ENCODE measurements at regions not wholly inside any gene's neighbourhood (a gene's known extent, or its start where the extent isn't known, plus 50 kb on each side); places are given as distances from the start of the nearest gene placed in this dataset.

DNA sequence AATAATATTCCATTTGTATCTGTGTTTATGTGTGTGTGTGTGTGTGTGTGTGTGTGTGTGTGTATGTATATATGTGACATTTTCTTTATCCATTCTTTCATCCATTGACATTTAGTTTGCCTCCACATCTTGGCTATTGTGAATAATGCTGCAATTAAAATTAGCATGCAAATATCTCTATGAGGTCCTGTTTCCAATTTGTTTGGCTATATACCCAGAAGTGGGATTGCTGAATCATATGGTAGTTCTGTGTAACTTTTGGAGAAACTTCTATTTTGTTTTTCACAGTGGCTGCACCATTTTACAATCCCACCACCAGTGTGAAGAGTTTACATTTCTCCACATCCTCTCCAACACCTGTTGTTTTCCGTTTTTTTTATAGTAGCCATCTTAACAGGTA is 53.1 kb downstream of the CH25H start:
- no peak for DNase-seq

- DNase-seq: no peak
These were observed 54.0 kb downstream of the CH25H start for GRCh38 chr10:89153116-89153515.

DNA sequence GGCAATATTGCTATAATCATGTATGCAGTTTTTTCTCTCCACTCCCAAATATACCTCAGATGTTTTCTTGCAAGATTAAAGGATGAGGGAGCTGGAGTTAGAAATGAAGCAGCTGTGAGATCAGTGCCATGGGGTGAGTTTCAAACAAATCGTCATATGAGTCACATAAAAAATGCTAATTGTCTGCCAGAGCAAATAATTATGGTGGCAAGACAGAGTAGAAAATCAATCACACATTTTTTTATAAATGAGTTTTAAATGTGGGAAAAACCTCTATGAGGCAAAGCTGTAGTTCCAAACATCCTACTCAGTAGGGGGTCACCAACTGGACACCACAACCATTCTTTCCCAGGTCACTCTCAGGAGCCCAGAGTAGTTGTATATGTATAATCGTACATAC is 55.3 kb downstream of the CH25H start:
- DNase-seq: no peak

DNA sequence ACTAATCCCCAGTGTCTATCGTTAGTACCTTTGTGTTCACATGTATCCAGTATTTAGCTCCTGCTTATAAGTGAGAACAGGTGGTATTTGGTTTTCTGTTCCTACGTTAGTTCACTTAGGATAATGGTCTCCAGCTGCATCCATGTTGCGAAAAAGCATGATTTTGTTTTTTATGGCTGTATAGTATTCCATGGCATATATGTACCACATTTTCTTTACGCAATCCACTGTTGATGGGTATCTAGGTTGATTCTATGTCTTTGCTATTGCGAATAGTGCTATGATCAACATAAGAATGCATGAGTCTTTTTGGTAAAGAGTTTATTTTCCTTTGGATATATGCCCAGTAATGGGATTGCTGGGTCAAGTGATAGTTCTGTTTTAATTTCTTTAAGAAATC is 59.1 kb downstream of the CH25H start:
- no peak for DNase-seq

GRCh38 chr10:89147256-89147655 is 59.9 kb downstream of the CH25H start:
- peak; percentile 72 for DNase-seq

DNA sequence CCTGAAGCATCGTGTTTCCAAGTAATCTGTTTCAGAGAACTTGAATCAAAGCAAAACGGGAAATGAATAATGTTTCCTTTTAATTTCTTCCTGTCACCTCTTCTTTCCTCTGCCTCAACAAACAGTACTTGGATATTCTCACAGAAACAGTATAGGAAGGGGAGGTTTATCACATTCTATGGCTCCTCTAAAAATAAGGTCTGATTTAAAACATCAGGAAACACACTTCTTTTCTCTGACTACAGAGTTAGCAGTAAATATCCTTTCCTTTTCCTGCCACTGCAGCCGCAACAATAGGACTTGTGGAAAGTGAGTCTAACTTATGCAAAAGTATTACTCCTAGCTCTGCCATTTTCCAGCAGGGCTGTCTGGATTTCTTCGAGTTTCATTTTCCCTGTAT is 62.3 kb downstream of the CH25H start:
- DNase-seq: no peak

GRCh38 chr10:89142590-89142989 is 64.5 kb downstream of the CH25H start:
- DNase-seq: no peak

- DNase-seq: no peak
These were observed 68.2 kb downstream of the CH25H start for GRCh38 chr10:89138755-89139490.

- no peak for DNase-seq
These were observed 72.2 kb downstream of the CH25H start for GRCh38 chr10:89134963-89135362.

DNA sequence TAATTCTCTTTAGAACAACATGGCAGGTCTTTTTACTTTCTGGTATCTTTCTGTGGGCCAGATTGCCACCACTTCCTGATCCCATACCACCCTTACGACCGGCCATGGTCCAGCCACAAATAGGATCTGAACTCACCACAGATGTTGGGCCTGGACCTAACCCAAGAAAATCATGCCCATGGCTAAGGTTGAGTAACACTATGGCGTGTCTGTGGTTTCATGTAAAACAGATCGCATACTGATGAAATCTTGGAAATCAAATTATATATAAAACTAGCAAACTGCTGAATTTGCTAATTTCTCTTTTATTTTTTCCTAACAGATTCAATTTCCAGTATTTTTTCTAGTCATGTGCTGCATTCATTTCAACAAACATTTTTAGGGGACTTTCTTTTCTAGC is 77.2 kb downstream of the CH25H start:
- peak; percentile 81 for DNase-seq

DNA sequence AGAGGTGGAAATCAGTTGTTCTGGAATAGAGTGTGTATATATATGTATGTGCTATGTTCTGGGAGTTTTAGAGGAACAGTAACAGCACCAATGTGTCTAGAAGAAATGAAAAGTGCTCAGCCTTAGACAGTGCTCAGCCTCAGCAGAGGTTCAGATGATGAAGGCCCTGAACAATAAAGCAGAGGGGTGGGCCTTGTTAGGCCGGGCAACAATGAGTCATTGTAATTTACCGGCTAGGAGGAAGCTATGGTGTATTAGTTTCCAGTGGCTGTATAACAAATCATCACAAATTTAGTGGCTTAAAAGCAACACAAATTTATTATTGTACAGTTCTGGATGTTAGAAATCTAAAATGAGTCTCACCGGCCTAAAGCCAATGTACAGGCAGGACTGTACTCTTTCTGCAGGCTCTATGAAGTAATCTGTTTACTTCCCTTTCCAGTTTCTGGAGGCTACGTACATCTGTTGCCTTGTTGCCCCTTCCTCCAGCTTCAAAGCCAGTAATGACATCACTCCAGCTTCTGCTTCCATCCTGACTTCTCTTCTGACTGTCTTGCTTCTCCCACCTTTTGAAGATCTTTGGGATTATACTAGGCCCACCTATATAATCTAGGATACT is 84.6 kb downstream of the CH25H start:
- no peak for DNase-seq

GRCh38 chr10:89121764-89122020 is 85.4 kb downstream of the CH25H start:
- DNase-seq: no peak

- peak; percentile 18 for DNase-seq
These were observed 86.0 kb downstream of the CH25H start for GRCh38 chr10:89120931-89121763.

GRCh38 chr10:89119651-89120050 is 87.5 kb downstream of the CH25H start:
- DNase-seq: no peak

- peak; percentile 86 for DNase-seq
These were observed 89.0 kb downstream of the CH25H start for GRCh38 chr10:89118091-89118490.

DNA sequence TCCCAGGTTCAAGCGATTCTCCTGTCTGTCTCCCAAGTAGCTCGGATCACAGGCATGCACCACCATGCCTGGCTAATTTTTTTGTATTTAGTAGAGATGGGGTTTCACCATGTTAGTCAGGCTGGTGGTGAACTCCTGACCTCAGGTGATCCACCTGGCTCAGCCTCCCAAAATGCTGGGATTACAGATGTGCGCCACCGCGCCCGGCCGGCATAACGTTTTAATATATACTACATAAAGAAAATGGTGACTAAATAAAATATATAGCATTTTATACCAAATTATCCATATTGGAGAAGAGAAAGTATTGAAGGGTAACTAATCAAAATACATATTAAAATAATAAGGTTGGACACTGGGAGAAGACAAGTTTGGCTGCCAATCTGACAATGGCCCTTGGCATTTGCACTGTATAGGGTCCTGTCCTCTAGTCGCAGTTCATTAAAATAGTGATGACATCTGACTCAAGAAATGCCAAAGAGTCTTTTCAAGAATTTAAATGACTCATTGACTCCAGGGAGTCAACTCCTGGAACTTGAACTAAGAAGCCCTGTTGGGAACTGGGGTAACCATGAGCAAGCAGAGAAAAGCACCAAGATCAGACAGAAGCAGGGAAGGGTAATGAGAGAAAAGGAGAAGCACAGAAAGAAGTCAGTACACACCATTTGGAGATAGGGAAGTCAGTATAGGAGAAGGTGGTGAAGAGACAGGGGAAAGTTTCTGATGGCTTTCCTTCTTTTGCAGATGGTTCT is 91.1 kb downstream of the CH25H start:
- peak; percentile 81 for DNase-seq

- DNase-seq: peak; percentile 16
These were observed 92.1 kb downstream of the CH25H start for GRCh38 chr10:89114846-89115625.

- DNase-seq: no peak
These were observed 104.4 kb downstream of the CH25H start for GRCh38 chr10:89102735-89103134.

DNA sequence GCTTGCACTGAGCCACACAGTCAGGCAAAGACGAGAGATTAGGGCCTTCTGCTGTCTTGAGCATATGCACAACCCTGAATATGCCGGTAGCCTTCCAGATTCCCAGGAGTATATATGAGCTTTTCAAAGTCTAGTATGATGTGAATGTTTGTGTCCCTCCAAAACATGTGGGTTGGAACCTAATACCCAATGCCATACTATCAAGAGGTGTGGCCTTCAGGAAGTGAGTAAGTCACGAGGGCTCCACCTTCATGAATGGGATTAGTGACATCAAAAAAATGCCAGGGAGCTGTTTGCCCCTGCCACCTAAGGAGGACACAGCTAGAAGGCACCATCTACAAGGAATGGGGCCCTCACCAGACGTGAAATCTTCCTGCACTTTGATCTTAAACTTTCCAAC is 105.2 kb downstream of the CH25H start:
- no peak for DNase-seq

DNA sequence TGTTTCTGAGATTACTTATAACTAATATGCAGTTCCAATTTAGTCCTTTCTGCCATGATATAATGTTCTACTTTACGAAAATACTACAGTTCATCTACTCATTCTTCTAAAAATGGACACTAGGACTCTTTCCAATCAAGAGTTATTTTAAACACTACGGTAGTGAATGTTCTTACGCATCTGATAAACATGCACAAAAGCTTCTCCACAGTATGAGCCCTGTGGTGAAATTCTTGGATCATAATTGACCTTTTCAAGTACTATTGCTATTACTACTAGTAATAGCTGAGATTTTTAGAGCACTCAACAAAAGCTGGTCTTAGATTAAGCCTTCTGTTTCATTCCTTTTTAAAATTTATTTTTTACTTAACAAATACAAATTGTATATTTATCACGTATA is 106.4 kb downstream of the CH25H start:
- DNase-seq: no peak

DNA sequence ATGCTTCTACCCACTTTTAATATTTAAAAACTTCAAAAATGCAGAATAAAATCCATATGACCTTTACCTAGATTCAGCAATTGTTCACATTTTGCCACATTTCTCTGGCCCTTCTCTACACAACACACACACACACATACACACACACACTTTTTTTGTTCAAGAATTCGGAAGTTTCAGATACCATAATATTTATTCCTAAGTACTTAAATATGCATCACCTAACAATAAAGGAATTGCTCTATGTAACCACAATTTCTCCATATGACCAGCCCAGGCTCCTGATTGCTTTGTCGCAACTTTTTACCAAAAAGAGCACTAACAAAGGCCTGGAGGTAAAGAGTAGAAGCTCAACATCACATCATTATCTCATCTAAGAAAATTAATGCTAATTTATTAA is 106.6 kb downstream of the FAS start:
- DNase-seq: no peak

- DNase-seq: no peak
These were observed 105.2 kb downstream of the FAS start for GRCh38 chr10:89095701-89096391.

Measured in NCI-H226 (cell line).